ENCODE measurements at regions not wholly inside any gene's neighbourhood (a gene's known extent, or its start where the extent isn't known, plus 50 kb on each side); places are given as distances from the start of the nearest gene placed in this dataset.

- TF ChIP-seq TSHZ2 (CRISPR knock-in tag; IDR thresholded peaks at IDR 0.05) (no peak), TOX (CRISPR knock-in tag; IDR thresholded peaks at IDR 0.05; ENCODE audit: borderline replicate concordance) (no peak), CSDC2 (CRISPR knock-in tag; IDR thresholded peaks at IDR 0.05) (no peak), ZNF8 (CRISPR knock-in tag; IDR thresholded peaks at IDR 0.05) (no peak), ZFP3 (CRISPR knock-in tag; IDR thresholded peaks at IDR 0.05) (no peak)
These were observed 598.2 kb upstream of the SYT4 start (continued) for GRCh38 chr18:43875511-43875910.

- peak; percentile 75 for TF ChIP-seq ISL1 (CRISPR knock-in tag; IDR thresholded peaks at IDR 0.05)
- TF ChIP-seq TCF4 (CRISPR knock-in tag; IDR thresholded peaks at IDR 0.05; ENCODE audit: borderline replicate concordance) = peak; percentile 80
- TF ChIP-seq CREB5 (CRISPR knock-in tag; IDR thresholded peaks at IDR 0.05; ENCODE audit: low read depth) = no peak
- no peak for TF ChIP-seq TOX (CRISPR knock-in tag; IDR thresholded peaks at IDR 0.05; ENCODE audit: borderline replicate concordance)
- no peak for TF ChIP-seq RARB (CRISPR knock-in tag; IDR thresholded peaks at IDR 0.05)
- TF ChIP-seq ZFP3 (CRISPR knock-in tag; IDR thresholded peaks at IDR 0.05) = no peak
- TF ChIP-seq ZFP30 (CRISPR knock-in tag; IDR thresholded peaks at IDR 0.05) = no peak
- TF ChIP-seq TSHZ2 (CRISPR knock-in tag; IDR thresholded peaks at IDR 0.05) = peak; percentile 86
- no peak for TF ChIP-seq ZC3H10 (CRISPR knock-in tag; IDR thresholded peaks at IDR 0.05)
- TF ChIP-seq ARNTL (CRISPR knock-in tag; IDR thresholded peaks at IDR 0.05; ENCODE audit: borderline replicate concordance, low read depth) = no peak
- no peak for TF ChIP-seq POU6F1 (CRISPR knock-in tag; IDR thresholded peaks at IDR 0.05; ENCODE audit: borderline replicate concordance, low read depth)
- TF ChIP-seq BACH2 (CRISPR knock-in tag; IDR thresholded peaks at IDR 0.05; ENCODE audit: borderline replicate concordance) = no peak
These were observed 599.0 kb upstream of the SYT4 start for GRCh38 chr18:43876286-43876685.

GRCh38 chr18:43876748-43877147 is 599.5 kb upstream of the SYT4 start:
- TF ChIP-seq TCF4 (CRISPR knock-in tag; IDR thresholded peaks at IDR 0.05; ENCODE audit: borderline replicate concordance) (no peak), POU6F1 (CRISPR knock-in tag; IDR thresholded peaks at IDR 0.05; ENCODE audit: borderline replicate concordance, low read depth) (no peak), CSRNP3 (CRISPR knock-in tag; IDR thresholded peaks at IDR 0.05) (no peak), ZNF8 (CRISPR knock-in tag; IDR thresholded peaks at IDR 0.05) (no peak), PATZ1 (CRISPR knock-in tag; IDR thresholded peaks at IDR 0.05; ENCODE audit: borderline replicate concordance) (no peak)
- peak; percentile 75 for ATAC-seq

More at GRCh38 chr18:43876286-43876685, 599.0 kb upstream of the SYT4 start:
- peak; percentile 75 for ATAC-seq

All from SK-N-SH treated with all-trans-retinoic acid at 6 μM for 48 hours (cell line).